ENCODE measurements at regions not wholly inside any gene's neighbourhood (a gene's known extent, or its start where the extent isn't known, plus 50 kb on each side); places are given as distances from the start of the nearest gene placed in this dataset.
"Not testable (repeated sequence)": the region's sequence is repeated elsewhere in the genome, so short reads cannot be mapped to it uniquely, and the experiment has no call there.

GRCh38 chr1:233722212-233722979 is 108.5 kb downstream of the KCNK1 start:
- no peak overlapping the region for H3K4me3 Mint-ChIP-seq
- H3K27ac Mint-ChIP-seq = no peak overlapping the region
- intact Hi-C loops (cut with micrococcal nuclease) = no loop called here

GRCh38 chr1:233723387-233723786 is 109.5 kb downstream of the KCNK1 start:
- Mint-ChIP-seq H3K27ac (no peak overlapping the region), H3K4me1 (ENCODE audit: low read depth) (no peaks in the 10 kb centered on the region), H3K36me3 (ENCODE audit: low read depth) (no peaks in the 10 kb centered on the region), H3K27me3 (no peaks in the 10 kb centered on the region), H3K4me3 (no peak overlapping the region), H3K9me3 (peaks cover 10% of the 10 kb centered on the region)
- intact Hi-C loops (cut with micrococcal nuclease) = no loop called here

More at GRCh38 chr1:233722212-233722979, 108.5 kb downstream of the KCNK1 start:
- no peaks in the 10 kb centered on the region for H3K36me3 Mint-ChIP-seq (ENCODE audit: low read depth)
- no peaks in the 10 kb centered on the region for H3K27me3 Mint-ChIP-seq
- H3K4me1 Mint-ChIP-seq (ENCODE audit: low read depth) = no peaks in the 10 kb centered on the region
- peaks cover 10% of the 10 kb centered on the region for H3K9me3 Mint-ChIP-seq

DNA sequence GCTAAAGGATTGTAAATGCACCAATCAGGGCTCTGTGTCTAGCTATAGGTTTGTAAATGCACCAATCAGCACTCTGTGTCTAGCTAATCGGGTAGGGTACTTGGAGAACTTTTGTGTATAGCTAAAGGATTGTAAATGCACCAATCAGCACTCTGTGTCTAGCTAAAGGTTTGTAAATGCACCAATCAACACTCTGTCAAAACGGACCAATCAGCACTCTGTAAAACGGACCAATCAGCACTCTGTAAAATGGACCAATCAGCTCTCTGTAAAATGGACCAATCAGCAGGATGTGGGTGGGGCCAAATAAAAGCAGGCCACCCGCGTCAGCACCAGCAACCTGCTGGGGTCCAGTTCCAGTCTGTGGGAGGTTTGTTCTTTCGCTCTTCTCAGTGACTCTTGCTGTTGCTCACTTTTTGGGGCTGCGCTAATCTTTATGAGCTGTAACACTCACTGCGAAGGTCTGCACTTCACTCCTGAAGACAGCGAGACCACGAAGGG is 110.3 kb downstream of the KCNK1 start:
- intact Hi-C loops (cut with micrococcal nuclease); H3K4me3 Mint-ChIP-seq; H3K27ac Mint-ChIP-seq; H3K4me1 Mint-ChIP-seq (ENCODE audit: low read depth); H3K36me3 Mint-ChIP-seq (ENCODE audit: low read depth); H3K27me3 Mint-ChIP-seq: not testable (repeated sequence)
- peaks cover 10% of the 10 kb centered on the region for H3K9me3 Mint-ChIP-seq

- intact Hi-C loops (cut with micrococcal nuclease) = no loop called here
- Mint-ChIP-seq H3K27me3 (no peaks in the 10 kb centered on the region), H3K27ac (no peak overlapping the region), H3K4me1 (ENCODE audit: low read depth) (no peaks in the 10 kb centered on the region), H3K36me3 (ENCODE audit: low read depth) (no peaks in the 10 kb centered on the region), H3K9me3 (peaks cover 10% of the 10 kb centered on the region), H3K4me3 (no peak overlapping the region)
Measured at GRCh38 chr1:233725423-233725822, 111.5 kb downstream of the KCNK1 start.

GRCh38 chr1:233728721-233729120 is 114.8 kb downstream of the KCNK1 start:
- intact Hi-C loops (cut with micrococcal nuclease) = no loop called here
- H3K4me1 Mint-ChIP-seq (ENCODE audit: low read depth) = no peaks in the 10 kb centered on the region
- no peaks in the 10 kb centered on the region for H3K27me3 Mint-ChIP-seq
- peaks cover 10% of the 10 kb centered on the region for H3K9me3 Mint-ChIP-seq
- no peaks in the 10 kb centered on the region for H3K36me3 Mint-ChIP-seq (ENCODE audit: low read depth)
- H3K4me3 Mint-ChIP-seq = no peak overlapping the region
- no peak overlapping the region for H3K27ac Mint-ChIP-seq

DNA sequence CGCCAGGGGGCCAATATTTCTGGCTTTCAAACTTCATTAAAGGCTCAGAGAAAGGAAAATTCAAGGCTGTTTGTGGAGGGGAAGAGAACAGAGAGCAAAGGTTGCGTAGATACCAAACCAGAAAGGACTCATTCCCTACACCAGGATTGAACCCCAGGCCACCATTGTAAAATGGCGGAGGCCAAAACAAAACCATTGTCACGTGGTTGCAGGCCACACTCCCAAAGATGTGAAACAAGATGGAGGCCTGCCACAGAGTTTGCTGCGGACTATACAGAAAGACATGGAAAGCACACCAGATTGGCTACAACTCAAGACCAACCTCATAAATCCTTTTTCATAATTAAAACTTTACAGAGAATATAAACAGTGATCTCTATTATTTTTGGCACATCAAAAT is 116.5 kb downstream of the KCNK1 start:
- intact Hi-C loops (cut with micrococcal nuclease) = no loop called here
- H3K27me3 Mint-ChIP-seq = no peaks in the 10 kb centered on the region
- no peaks in the 10 kb centered on the region for H3K9me3 Mint-ChIP-seq
- no peaks in the 10 kb centered on the region for H3K4me1 Mint-ChIP-seq (ENCODE audit: low read depth)
- no peaks in the 10 kb centered on the region for H3K36me3 Mint-ChIP-seq (ENCODE audit: low read depth)
- no peak overlapping the region for H3K4me3 Mint-ChIP-seq
- H3K27ac Mint-ChIP-seq = no peak overlapping the region

DNA sequence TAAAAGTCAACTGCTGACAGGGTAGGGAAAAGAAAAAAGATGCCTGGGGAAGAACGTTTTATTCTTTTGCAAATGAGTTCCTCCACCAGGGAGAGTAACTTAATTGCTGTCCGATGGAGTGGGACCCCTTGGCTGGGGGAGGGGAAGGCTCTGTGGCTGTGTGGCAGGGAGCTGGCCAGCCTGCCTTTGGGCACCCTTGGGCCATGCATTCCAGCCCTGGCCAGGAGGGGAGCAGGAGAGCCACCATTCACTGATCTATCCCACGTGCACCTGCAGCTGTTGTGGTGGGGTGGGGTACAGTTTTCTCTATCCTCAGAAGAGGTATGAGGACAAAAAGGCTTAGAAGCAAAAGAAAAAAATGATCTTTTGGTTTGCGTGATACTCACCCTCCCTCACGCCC is 116.9 kb downstream of the KCNK1 start:
- Mint-ChIP-seq H3K4me1 (ENCODE audit: low read depth) (no peaks in the 10 kb centered on the region), H3K4me3 (no peak overlapping the region), H3K36me3 (ENCODE audit: low read depth) (no peaks in the 10 kb centered on the region), H3K27me3 (no peaks in the 10 kb centered on the region), H3K27ac (no peak overlapping the region), H3K9me3 (no peaks in the 10 kb centered on the region)
- intact Hi-C loops (cut with micrococcal nuclease) = no loop called here

- no peaks in the 10 kb centered on the region for H3K36me3 Mint-ChIP-seq (ENCODE audit: low read depth)
- no peak overlapping the region for H3K27ac Mint-ChIP-seq
- H3K4me3 Mint-ChIP-seq = no peak overlapping the region
- intact Hi-C loops (cut with micrococcal nuclease) = no loop called here
- H3K9me3 Mint-ChIP-seq = no peaks in the 10 kb centered on the region
- H3K27me3 Mint-ChIP-seq = no peaks in the 10 kb centered on the region
- no peaks in the 10 kb centered on the region for H3K4me1 Mint-ChIP-seq (ENCODE audit: low read depth)
Measured at GRCh38 chr1:233732206-233732605, 118.3 kb downstream of the KCNK1 start.

DNA sequence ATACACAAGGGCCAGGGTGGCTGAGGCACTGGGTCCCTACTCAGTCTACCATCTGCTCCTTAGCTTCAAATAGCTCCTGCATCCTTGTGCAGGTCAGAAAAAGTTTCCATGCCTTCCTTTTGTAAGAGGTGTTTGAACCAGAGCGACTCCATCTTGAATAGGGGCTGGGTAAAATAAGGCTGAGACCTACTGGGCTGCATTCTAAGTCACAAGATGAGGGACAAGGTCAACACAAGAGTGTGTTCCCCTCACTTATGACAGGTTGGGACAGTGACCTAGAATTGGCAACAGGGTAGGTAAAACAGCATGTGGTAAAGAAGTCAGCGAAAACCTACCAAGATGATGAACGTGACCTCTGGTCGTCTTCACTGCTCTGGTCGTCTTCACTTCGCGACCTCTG is 120.5 kb downstream of the KCNK1 start:
- Mint-ChIP-seq H3K4me1 (ENCODE audit: low read depth) (no peaks in the 10 kb centered on the region), H3K27ac (no peak overlapping the region), H3K4me3 (no peak overlapping the region), H3K36me3 (ENCODE audit: low read depth) (no peaks in the 10 kb centered on the region), H3K27me3 (no peaks in the 10 kb centered on the region), H3K9me3 (no peaks in the 10 kb centered on the region)
- intact Hi-C loops (cut with micrococcal nuclease) = no loop called here

- intact Hi-C loops (cut with micrococcal nuclease) = no loop called here
- no peaks in the 10 kb centered on the region for H3K4me1 Mint-ChIP-seq (ENCODE audit: low read depth)
- no peaks in the 10 kb centered on the region for H3K9me3 Mint-ChIP-seq
- no peaks in the 10 kb centered on the region for H3K27me3 Mint-ChIP-seq
- H3K36me3 Mint-ChIP-seq (ENCODE audit: low read depth) = no peaks in the 10 kb centered on the region
- H3K4me3 Mint-ChIP-seq = no peak overlapping the region
- no peak overlapping the region for H3K27ac Mint-ChIP-seq
Measured at GRCh38 chr1:233735331-233735730, 121.4 kb downstream of the KCNK1 start.

DNA sequence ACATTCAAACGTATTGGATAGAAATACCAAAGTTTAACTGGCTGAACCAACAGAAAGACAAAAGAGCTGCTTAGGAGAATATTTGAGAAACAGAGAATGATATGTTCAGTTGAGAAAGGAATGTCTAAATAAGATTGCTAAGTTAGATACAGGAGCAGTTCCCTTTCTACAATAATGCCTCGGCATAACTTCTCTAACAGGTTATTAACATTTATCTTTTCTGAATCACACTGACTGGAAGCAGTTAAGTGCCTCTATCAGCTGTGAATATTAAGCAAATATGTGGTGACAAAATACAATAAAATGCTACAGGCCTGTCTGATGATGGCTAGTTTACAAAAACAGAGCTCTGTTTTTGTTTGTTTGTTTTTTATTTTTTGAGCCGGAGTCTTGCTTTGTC is 121.9 kb downstream of the KCNK1 start:
- Mint-ChIP-seq H3K27ac (no peak overlapping the region), H3K4me1 (ENCODE audit: low read depth) (no peaks in the 10 kb centered on the region), H3K4me3 (no peak overlapping the region), H3K9me3 (no peaks in the 10 kb centered on the region), H3K36me3 (ENCODE audit: low read depth) (no peaks in the 10 kb centered on the region), H3K27me3 (no peaks in the 10 kb centered on the region)
- intact Hi-C loops (cut with micrococcal nuclease) = no loop called here

GRCh38 chr1:233737341-233737740 is 123.4 kb downstream of the KCNK1 start:
- Mint-ChIP-seq H3K27ac (no peak overlapping the region), H3K4me3 (no peak overlapping the region), H3K4me1 (ENCODE audit: low read depth) (no peaks in the 10 kb centered on the region), H3K27me3 (no peaks in the 10 kb centered on the region), H3K9me3 (no peaks in the 10 kb centered on the region), H3K36me3 (ENCODE audit: low read depth) (no peaks in the 10 kb centered on the region)
- intact Hi-C loops (cut with micrococcal nuclease) = no loop called here

DNA sequence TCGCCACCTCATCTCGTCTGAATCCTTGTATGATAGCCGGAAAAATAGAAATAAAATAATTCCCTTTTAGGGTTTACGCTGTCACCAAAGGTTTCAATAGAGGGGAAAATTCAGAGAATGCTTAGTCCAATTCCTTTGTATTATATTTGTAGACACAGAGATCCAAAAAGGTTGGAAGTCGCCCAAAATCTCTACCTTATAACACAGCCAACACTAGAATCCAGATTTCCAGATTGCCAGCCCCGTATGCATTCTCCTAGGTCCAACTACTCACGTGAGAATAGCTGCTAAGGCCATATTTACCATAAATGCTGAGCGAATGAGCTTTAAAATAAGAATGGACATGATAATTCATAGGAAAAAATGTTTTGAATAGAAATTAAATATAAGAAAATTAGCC is 124.5 kb downstream of the KCNK1 start:
- H3K27ac Mint-ChIP-seq = no peak overlapping the region
- H3K4me1 Mint-ChIP-seq (ENCODE audit: low read depth) = no peaks in the 10 kb centered on the region
- no peaks in the 10 kb centered on the region for H3K27me3 Mint-ChIP-seq
- no peaks in the 10 kb centered on the region for H3K9me3 Mint-ChIP-seq
- no peaks in the 10 kb centered on the region for H3K36me3 Mint-ChIP-seq (ENCODE audit: low read depth)
- H3K4me3 Mint-ChIP-seq = no peak overlapping the region
- intact Hi-C loops (cut with micrococcal nuclease) = no loop called here

DNA sequence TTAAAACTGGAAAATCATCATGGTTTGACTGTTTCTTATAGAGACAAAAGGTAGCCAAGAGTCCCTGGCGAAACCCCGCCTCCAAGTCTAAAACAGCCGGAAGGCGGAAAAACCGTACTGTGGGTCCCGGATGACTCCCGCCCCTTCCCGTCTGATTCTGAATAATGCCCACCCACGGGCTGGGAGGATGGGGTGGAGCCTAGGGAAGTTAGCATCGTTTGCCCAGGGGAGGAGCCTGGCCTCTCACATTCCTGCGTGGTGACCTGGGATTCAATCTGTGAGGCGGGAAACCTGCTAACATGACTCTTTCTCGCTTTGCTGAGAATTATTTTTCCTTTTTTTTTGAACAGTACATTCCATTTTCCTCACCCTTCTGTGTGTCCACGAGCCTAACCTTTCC is 124.9 kb downstream of the KCNK1 start:
- intact Hi-C loops (cut with micrococcal nuclease) = no loop called here
- Mint-ChIP-seq H3K36me3 (ENCODE audit: low read depth) (no peaks in the 10 kb centered on the region), H3K4me1 (ENCODE audit: low read depth) (no peaks in the 10 kb centered on the region), H3K4me3 (no peak overlapping the region), H3K9me3 (no peaks in the 10 kb centered on the region), H3K27me3 (no peaks in the 10 kb centered on the region), H3K27ac (no peak overlapping the region)

All from dendritic cell treated with granulocyte-macrophage colony-stimulating factor and Interleukin-4, amounts not matched to agents 40 ng/mL and 50 ng/mL, for 4 days (primary cell).